IMR-90 (cell line): ENCODE measurements at regions not wholly inside any gene's neighbourhood (a gene's known extent, or its start where the extent isn't known, plus 50 kb on each side); places are given as distances from the start of the nearest gene placed in this dataset.

Experiments used
- ATAC-seq: fragments of 200-7000 bp; cut with Tn5 transposase; 2 replicates; pipeline ENCODE4 v1.9.1; 2020; ENCODE audit warnings: low read depth, mild to moderate bottlenecking, moderate library complexity
- BruUV-seq: library from RNA; stranded (reverse); fragments of 400-500 nt; replicated peaks from 2 replicates; lab custom pipeline; 2021; lab: Mats Ljungman, UMichigan
- CTCF ChIA-PET: fragments of 300-600 bp; formaldehyde crosslinking; extraction: SDS; loops from one replicate; lab custom pipeline; 2021; ENCODE audit warnings: antibody characterized with exemption; lab: Yijun Ruan, JAX
- POLR2A ChIA-PET: fragments of 300-600 bp; sonication (Branson Sonifier 250); formaldehyde crosslinking; loops from one replicate; lab custom pipeline; 2022; ENCODE audit warnings: antibody characterized with exemption; ENCODE audit not compliant: unreplicated experiment; lab: Charles Lee
- DNase-seq: peaks from one replicate; pipeline ENCODE4 v3.0.0; 2013
- H2AFZ ChIP-seq: replicated peaks from 2 replicates; pipeline ENCODE3; 2013; ENCODE audit warnings: low read length, mild to moderate bottlenecking; ENCODE audit not compliant: poor library complexity
- H2AK5ac ChIP-seq: 2 replicates; pipeline ENCODE4 v1.6.1; 2013; ENCODE audit warnings: low read depth, low read length, inconsistent platforms
- H2AK9ac ChIP-seq: replicated peaks from 2 replicates; pipeline ENCODE3; 2013; ENCODE audit warnings: mild to moderate bottlenecking, low read depth, low read length, moderate library complexity; ENCODE audit not compliant: poor library complexity
- H2BK120ac ChIP-seq: 2 replicates; pipeline ENCODE4 v1.6.1; 2013; ENCODE audit warnings: low read depth, low read length, inconsistent platforms
- H2BK15ac ChIP-seq: 3 replicates; pipeline ENCODE4 v1.6.1; 2013; ENCODE audit warnings: low read depth, low read length, inconsistent platforms
- H2BK20ac ChIP-seq: 2 replicates; pipeline ENCODE4 v1.6.1; 2013; ENCODE audit warnings: low read depth, mild to moderate bottlenecking, inconsistent platforms, low read length, moderate library complexity
- H2BK5ac ChIP-seq: 2 replicates; pipeline ENCODE4 v1.6.1; 2013; ENCODE audit warnings: mild to moderate bottlenecking, low read depth, low read length, inconsistent platforms; ENCODE audit not compliant: poor library complexity, severe bottlenecking
- H3K14ac ChIP-seq: replicated peaks from 2 replicates; pipeline ENCODE4 v1.6.1; 2013; ENCODE audit warnings: low read depth, low read length, inconsistent platforms
- H3K18ac ChIP-seq: 2 replicates; pipeline ENCODE4 v1.6.1; 2013; ENCODE audit warnings: low read depth, low read length, control low read depth
- H3K23ac ChIP-seq: 2 replicates; pipeline ENCODE4 v1.6.1; 2013; ENCODE audit warnings: low read depth, low read length, inconsistent platforms
- H3K27ac ChIP-seq: 2 replicates; pipeline ENCODE4 v1.5.1; 2013; ENCODE audit warnings: mild to moderate bottlenecking, control low read depth, low read length; ENCODE audit not compliant: insufficient read depth
- H3K27me3 ChIP-seq: 2 replicates; pipeline ENCODE4 v1.6.1; 2013; ENCODE audit warnings: low read length; ENCODE audit not compliant: control insufficient read depth, insufficient read depth
- H3K36me3 ChIP-seq: 2 replicates; pipeline ENCODE4 v1.6.1; 2013; ENCODE audit warnings: low read length, mixed read lengths; ENCODE audit not compliant: control insufficient read depth, insufficient read depth
- H3K4ac ChIP-seq: 2 replicates; pipeline ENCODE4 v1.6.1; 2013; ENCODE audit warnings: low read depth, low read length, inconsistent platforms
- H3K4me1 ChIP-seq: 2 replicates; pipeline ENCODE4 v1.6.1; 2013; ENCODE audit warnings: low read length, mixed read lengths; ENCODE audit not compliant: control insufficient read depth, insufficient read depth
- H3K4me2 ChIP-seq: 2 replicates; pipeline ENCODE4 v1.6.1; 2013; ENCODE audit warnings: low read depth, mild to moderate bottlenecking, control low read depth, low read length, moderate library complexity
- H3K4me3 ChIP-seq: 2 replicates; pipeline ENCODE4 v1.5.1; 2013; ENCODE audit warnings: low read depth, mild to moderate bottlenecking, control low read depth, low read length, moderate library complexity; ENCODE audit not compliant: insufficient read depth
- H3K56ac ChIP-seq: 2 replicates; pipeline ENCODE4 v1.6.1; 2013; ENCODE audit warnings: low read length, inconsistent platforms; ENCODE audit not compliant: insufficient read depth; ENCODE audit errors: extremely low read depth
- H3K79me1 ChIP-seq, 2 experiments: 2 replicates each; pipeline ENCODE4 v1.6.1; 2013; ENCODE audit warnings: low read length in 2 of 2, inconsistent platforms in 1 of 2, low read depth in 1 of 2
- H3K9ac ChIP-seq: 2 replicates; pipeline ENCODE4 v1.6.1; 2013; ENCODE audit warnings: low read depth, low read length, control low read depth
- H3K9me1 ChIP-seq: 2 replicates; pipeline ENCODE4 v1.6.1; 2013; ENCODE audit warnings: low read length, inconsistent platforms; ENCODE audit not compliant: insufficient read depth
- H3K9me3 ChIP-seq: 2 replicates; pipeline ENCODE4 v1.6.1; 2013; ENCODE audit warnings: low read length; ENCODE audit not compliant: control insufficient read depth, insufficient read depth
- H4K20me1 ChIP-seq: 2 replicates; pipeline ENCODE4 v1.6.1; 2013; ENCODE audit warnings: low read length, inconsistent platforms; ENCODE audit not compliant: insufficient read depth
- H4K5ac ChIP-seq: 2 replicates; pipeline ENCODE4 v1.6.1; 2013; ENCODE audit warnings: mild to moderate bottlenecking, low read depth, low read length, control low read depth
- H4K8ac ChIP-seq, 2 experiments: 2 replicates each; pipeline ENCODE4 v1.6.1; 2013; ENCODE audit warnings: low read depth in 2 of 2, low read length in 2 of 2, control low read depth in 1 of 2, inconsistent platforms in 1 of 2
- H4K91ac ChIP-seq: 2 replicates; pipeline ENCODE4 v1.6.1; 2013; ENCODE audit warnings: low read depth, low read length, inconsistent platforms; ENCODE audit not compliant: insufficient read depth
- BHLHE40 ChIP-seq: fragments of 150-350 bp; IDR thresholded peaks from 2 replicates; pipeline ENCODE4 v1.6.1; 2016; ENCODE audit warnings: mild to moderate bottlenecking, low read depth, low read length
- CEBPB ChIP-seq: IDR thresholded peaks from 2 replicates; pipeline ENCODE4 v1.6.1; 2012; ENCODE audit warnings: low read depth, low read length, improper control_type of control experiment
- CHD1 ChIP-seq: IDR thresholded peaks from 2 replicates; pipeline ENCODE4 v1.6.1; 2012; ENCODE audit warnings: low read depth, low read length, improper control_type of control experiment
- MAFK ChIP-seq: IDR thresholded peaks from 2 replicates; pipeline ENCODE4 v1.6.1; 2012; ENCODE audit warnings: low read depth, low read length, improper control_type of control experiment
- MAZ ChIP-seq: IDR thresholded peaks from 2 replicates; pipeline ENCODE4 v1.6.1; 2012; ENCODE audit warnings: low read depth, mild to moderate bottlenecking, low read length, improper control_type of control experiment, moderate library complexity, borderline replicate concordance
- MXI1 ChIP-seq: IDR thresholded peaks from 2 replicates; pipeline ENCODE4 v1.6.1; 2012; ENCODE audit warnings: low read depth, mild to moderate bottlenecking, low read length, moderate library complexity, borderline replicate concordance
- POLR2A ChIP-seq: IDR thresholded peaks from 2 replicates; pipeline ENCODE4 v1.6.1; 2012; ENCODE audit warnings: mild to moderate bottlenecking, low read depth, low read length
- RFX5 ChIP-seq: IDR thresholded peaks from 2 replicates; pipeline ENCODE4 v1.8.0; 2012; ENCODE audit warnings: low read depth, mild to moderate bottlenecking, low read length, moderate library complexity
- SMC3 ChIP-seq: fragments of 150-350 bp; IDR thresholded peaks from 2 replicates; pipeline ENCODE4 v1.6.1; 2016; ENCODE audit warnings: low read depth, mild to moderate bottlenecking, antibody characterized with exemption, low read length, moderate library complexity
- WGBS, 2 experiments: methylation state at CpG; one replicate each; pipeline versions ENCODE4 v1.1.5 to v1.1.7; 2013; ENCODE audit warnings: missing lambda C conversion rate in 2 of 2; ENCODE audit not compliant: insufficient read length in 1 of 2; ENCODE audit errors: extremely low coverage in 2 of 2; 5-methylcytosine and 5-hydroxymethylcytosine counted together
- dilution Hi-C: fragments of 300-500 bp; cut with HindIII; formaldehyde crosslinking; loops from one replicate; pipeline ENCODE4 v1.14.3; 2018; ENCODE audit warnings: low sequenced_read_pairs; ENCODE audit not compliant: unreplicated experiment
- in situ Hi-C: fragments of 300-500 bp; cut with MboI; formaldehyde crosslinking; loops from 3 replicates; pipeline ENCODE4 v1.14.3; 2019; ENCODE audit warnings: low sequenced_read_pairs, inconsistent platforms, mixed read lengths
- intact Hi-C: fragments of 100-400 bp; cut with micrococcal nuclease; formaldehyde crosslinking; loops from 2 replicates; pipeline ENCODE4 v1.10.0; 2022
- TF ChIP-seq, protein P1 (sequence below): conservative IDR thresholded peaks from 2 replicates; pipeline ENCODE4 v1.5.1; 2012; ENCODE audit warnings: mild to moderate bottlenecking, low read depth, low read length, improper control_type of control experiment
- TF ChIP-seq, protein P2 (sequence below): fragments of 150-350 bp; IDR thresholded peaks from 2 replicates; pipeline ENCODE4 v1.6.1; 2017; ENCODE audit warnings: mild to moderate bottlenecking, antibody characterized with exemption, low read length, low read depth
- TF ChIP-seq, protein P3 (sequence below): fragments of 150-350 bp; IDR thresholded peaks from 2 replicates; pipeline ENCODE4 v1.6.1; 2016; ENCODE audit warnings: low read depth, mild to moderate bottlenecking, low read length, moderate library complexity, borderline replicate concordance

DNA sequence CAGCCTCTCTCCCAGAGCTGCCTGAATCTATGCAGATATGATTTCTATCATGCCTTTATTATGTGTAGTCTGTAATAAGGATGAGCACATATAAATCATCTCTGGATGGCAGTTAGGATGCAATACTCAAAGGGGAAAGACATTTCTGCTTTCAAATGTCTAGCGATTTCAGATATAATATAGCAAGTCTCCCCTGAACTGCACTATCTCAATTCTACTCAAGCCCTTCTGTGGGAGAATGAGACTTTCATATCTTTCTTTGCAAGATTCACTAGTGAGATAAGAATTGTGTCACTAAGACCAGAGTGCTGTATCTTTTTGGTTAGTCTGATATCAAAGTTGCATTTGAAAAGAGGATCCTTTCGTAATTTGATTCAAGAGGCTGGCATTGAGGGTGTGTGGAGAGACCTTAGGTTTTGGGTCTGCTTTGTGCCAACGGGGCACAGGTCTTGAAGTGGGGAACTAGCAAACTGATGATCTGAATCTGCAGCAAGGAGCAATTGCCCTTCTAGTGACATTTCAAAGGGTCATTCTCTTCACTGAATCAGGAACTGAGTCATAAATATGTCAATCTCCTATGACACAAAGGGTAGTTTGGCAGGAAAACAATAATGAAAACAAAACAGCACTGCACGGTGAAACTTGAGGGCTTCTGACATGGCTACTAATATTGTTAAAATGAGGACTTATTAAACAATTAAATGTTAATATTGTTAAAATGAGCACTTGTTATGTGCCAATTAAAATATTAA lies 305.5 kb upstream of the CLINT1 start:
- no peak overlapping the region for H3K18ac ChIP-seq
- dilution Hi-C loops (no loop called here), in situ Hi-C loops (no loop called here), intact Hi-C loops (no loop called here)
- no peaks in the 10 kb centered on the region for H3K4me1 ChIP-seq
- H3K4ac ChIP-seq: no peak overlapping the region
- DNase-seq (no peak), ATAC-seq (no peak)
- no TSS peak for BruUV-seq
- H3K79me1 ChIP-seq: no peaks in the 10 kb centered on the region
- no peak overlapping the region for H2AK5ac ChIP-seq
- H3K27me3 ChIP-seq: no peaks in the 10 kb centered on the region
- H3K36me3 ChIP-seq: no peaks in the 10 kb centered on the region
- no peak overlapping the region for H4K8ac ChIP-seq
- H3K9me1 ChIP-seq: no peaks in the 10 kb centered on the region
- no peak overlapping the region for H3K23ac ChIP-seq
- no peak overlapping the region for H2BK5ac ChIP-seq
- TF ChIP-seq RFX5 (no peak), MAFK (no peak), MAZ (no peak), POLR2A (no peak), MXI1 (no peak), BHLHE40 (no peak), CEBPB (no peak), SMC3 (no peak), CHD1 (no peak)
- TF ChIP-seq, protein P1, sequence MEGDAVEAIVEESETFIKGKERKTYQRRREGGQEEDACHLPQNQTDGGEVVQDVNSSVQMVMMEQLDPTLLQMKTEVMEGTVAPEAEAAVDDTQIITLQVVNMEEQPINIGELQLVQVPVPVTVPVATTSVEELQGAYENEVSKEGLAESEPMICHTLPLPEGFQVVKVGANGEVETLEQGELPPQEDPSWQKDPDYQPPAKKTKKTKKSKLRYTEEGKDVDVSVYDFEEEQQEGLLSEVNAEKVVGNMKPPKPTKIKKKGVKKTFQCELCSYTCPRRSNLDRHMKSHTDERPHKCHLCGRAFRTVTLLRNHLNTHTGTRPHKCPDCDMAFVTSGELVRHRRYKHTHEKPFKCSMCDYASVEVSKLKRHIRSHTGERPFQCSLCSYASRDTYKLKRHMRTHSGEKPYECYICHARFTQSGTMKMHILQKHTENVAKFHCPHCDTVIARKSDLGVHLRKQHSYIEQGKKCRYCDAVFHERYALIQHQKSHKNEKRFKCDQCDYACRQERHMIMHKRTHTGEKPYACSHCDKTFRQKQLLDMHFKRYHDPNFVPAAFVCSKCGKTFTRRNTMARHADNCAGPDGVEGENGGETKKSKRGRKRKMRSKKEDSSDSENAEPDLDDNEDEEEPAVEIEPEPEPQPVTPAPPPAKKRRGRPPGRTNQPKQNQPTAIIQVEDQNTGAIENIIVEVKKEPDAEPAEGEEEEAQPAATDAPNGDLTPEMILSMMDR: no peak
- TF ChIP-seq, protein P2, sequence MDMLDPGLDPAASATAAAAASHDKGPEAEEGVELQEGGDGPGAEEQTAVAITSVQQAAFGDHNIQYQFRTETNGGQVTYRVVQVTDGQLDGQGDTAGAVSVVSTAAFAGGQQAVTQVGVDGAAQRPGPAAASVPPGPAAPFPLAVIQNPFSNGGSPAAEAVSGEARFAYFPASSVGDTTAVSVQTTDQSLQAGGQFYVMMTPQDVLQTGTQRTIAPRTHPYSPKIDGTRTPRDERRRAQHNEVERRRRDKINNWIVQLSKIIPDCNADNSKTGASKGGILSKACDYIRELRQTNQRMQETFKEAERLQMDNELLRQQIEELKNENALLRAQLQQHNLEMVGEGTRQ: no peak
- TF ChIP-seq, protein P3, sequence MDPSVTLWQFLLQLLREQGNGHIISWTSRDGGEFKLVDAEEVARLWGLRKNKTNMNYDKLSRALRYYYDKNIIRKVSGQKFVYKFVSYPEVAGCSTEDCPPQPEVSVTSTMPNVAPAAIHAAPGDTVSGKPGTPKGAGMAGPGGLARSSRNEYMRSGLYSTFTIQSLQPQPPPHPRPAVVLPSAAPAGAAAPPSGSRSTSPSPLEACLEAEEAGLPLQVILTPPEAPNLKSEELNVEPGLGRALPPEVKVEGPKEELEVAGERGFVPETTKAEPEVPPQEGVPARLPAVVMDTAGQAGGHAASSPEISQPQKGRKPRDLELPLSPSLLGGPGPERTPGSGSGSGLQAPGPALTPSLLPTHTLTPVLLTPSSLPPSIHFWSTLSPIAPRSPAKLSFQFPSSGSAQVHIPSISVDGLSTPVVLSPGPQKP: no peak
- no peak overlapping the region for H3K9ac ChIP-seq
- H4K91ac ChIP-seq: no peak overlapping the region
- H2AFZ ChIP-seq: no peak overlapping the region
- CTCF ChIA-PET: no interaction called here
- H3K14ac ChIP-seq: no peak overlapping the region
- no peak overlapping the region for H3K56ac ChIP-seq
- no peak overlapping the region for H2BK120ac ChIP-seq
- WGBS, 2 experiments: 14% methylated on average over 1 of the region's 4 CpGs; no CpG with 5 or more reads in 1 of the 2 experiments
- no peaks in the 10 kb centered on the region for H4K20me1 ChIP-seq
- POLR2A ChIA-PET: no interaction called here
- no peaks in the 10 kb centered on the region for H3K9me3 ChIP-seq
- no peak overlapping the region for H3K4me2 ChIP-seq
- no peak overlapping the region for H2BK20ac ChIP-seq
- H3K4me3 ChIP-seq: no peak overlapping the region
- H2AK9ac ChIP-seq: no peak overlapping the region
- H4K5ac ChIP-seq: no peak overlapping the region
- H3K27ac ChIP-seq: no peak overlapping the region
- no peak overlapping the region for H2BK15ac ChIP-seq
